ENCODE measurements at regions not wholly inside any gene's neighbourhood (a gene's known extent, or its start where the extent isn't known, plus 50 kb on each side); places are given as distances from the start of the nearest gene placed in this dataset.

DNA sequence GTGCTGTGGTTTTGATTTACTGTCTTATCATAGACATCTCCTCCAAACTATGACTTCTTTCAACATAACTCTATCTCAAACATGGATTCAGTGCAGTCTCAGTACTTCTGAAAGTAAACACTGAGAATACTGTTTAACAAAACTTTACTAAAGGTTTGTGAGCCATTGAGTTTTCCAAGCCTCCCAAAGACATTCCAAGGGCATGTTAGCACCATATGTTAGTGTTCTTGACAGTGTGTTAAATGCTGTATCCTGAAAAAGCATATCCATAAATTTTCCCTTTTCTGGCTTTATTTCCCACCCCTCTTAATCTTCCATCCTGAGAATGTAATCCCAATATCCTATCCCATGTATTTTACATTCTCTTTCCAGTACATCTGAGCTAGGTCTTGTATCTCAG is 446.8 kb upstream of the CXADR start:
- no peak for TF ChIP-seq TAF1 (IDR thresholded peaks at IDR 0.05; ENCODE audit: low read depth, low read length)
- no peak for TF ChIP-seq POLR2AphosphoS5 (IDR thresholded peaks at IDR 0.05; ENCODE audit: low read depth, low read length)
- no peak for DNase-seq (ENCODE audit: insufficient read length, low spot score)
- FAIRE-seq = no peak

DNA sequence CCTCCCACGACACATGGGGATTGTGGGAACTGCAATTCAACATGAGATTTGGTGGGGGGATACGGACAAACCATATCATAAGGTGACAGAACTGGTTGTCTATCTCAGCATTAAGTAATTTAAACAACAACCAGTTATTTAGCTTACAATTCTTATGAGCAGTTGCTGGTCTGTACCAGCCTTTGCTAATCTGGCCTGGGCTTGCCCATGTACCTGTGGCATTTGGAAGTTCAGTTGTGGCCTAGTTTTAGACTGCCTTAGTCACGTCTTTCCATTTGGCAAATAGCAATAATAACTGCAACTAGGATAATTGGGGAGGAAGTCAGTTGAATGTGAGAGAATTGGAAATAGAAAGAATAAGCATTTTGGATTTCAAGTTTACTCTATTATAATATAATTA is 441.8 kb upstream of the CXADR start:
- DNase-seq (ENCODE audit: insufficient read length, low spot score) (no peak), FAIRE-seq (no peak)
- TF ChIP-seq TAF1 (IDR thresholded peaks at IDR 0.05; ENCODE audit: low read depth, low read length) = no peak
- TF ChIP-seq POLR2AphosphoS5 (IDR thresholded peaks at IDR 0.05; ENCODE audit: low read depth, low read length) = no peak
- no peak for TF ChIP-seq POU2F2 (IDR thresholded peaks at IDR 0.05; ENCODE audit: low read depth, low read length)
- TF ChIP-seq SPI1 (IDR thresholded peaks at IDR 0.05; ENCODE audit: low read depth, low read length) = no peak
- no peak for TF ChIP-seq PAX5 (IDR thresholded peaks at IDR 0.05; ENCODE audit: insufficient read depth, low read length, severe bottlenecking)
- TF ChIP-seq POLR2A (IDR thresholded peaks at IDR 0.05; ENCODE audit: low read depth, low read length) = no peak

DNA sequence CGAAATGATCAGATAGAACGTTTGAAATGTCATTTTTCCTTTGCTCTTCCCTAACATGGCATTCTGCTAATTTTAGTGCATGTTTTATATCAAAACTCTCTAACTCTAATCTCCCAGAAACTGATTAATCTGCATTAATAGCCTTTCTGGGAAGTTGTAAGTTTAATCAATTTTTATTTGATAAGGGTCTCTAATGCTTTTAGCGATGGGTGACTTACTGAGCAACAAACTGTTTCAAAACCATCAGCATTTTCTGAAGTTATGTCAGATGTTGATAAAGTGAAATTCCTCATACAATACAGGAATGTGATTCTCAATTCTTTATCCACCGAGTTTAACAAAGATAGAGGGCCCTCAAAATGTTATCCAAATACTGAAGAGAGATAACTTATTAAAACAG is 431.6 kb upstream of the CXADR start:
- TF ChIP-seq POLR2AphosphoS5 (IDR thresholded peaks at IDR 0.05; ENCODE audit: low read depth, low read length) = no peak
- TF ChIP-seq POU2F2 (IDR thresholded peaks at IDR 0.05; ENCODE audit: low read depth, low read length) = no peak
- TF ChIP-seq SPI1 (IDR thresholded peaks at IDR 0.05; ENCODE audit: low read depth, low read length) = no peak
- TF ChIP-seq TAF1 (IDR thresholded peaks at IDR 0.05; ENCODE audit: low read depth, low read length) = no peak
- no peak for TF ChIP-seq POLR2A (IDR thresholded peaks at IDR 0.05; ENCODE audit: low read depth, low read length)
- TF ChIP-seq PAX5 (IDR thresholded peaks at IDR 0.05; ENCODE audit: insufficient read depth, low read length, severe bottlenecking) = no peak
- FAIRE-seq (no peak), DNase-seq (ENCODE audit: insufficient read length, low spot score) (no peak)

DNA sequence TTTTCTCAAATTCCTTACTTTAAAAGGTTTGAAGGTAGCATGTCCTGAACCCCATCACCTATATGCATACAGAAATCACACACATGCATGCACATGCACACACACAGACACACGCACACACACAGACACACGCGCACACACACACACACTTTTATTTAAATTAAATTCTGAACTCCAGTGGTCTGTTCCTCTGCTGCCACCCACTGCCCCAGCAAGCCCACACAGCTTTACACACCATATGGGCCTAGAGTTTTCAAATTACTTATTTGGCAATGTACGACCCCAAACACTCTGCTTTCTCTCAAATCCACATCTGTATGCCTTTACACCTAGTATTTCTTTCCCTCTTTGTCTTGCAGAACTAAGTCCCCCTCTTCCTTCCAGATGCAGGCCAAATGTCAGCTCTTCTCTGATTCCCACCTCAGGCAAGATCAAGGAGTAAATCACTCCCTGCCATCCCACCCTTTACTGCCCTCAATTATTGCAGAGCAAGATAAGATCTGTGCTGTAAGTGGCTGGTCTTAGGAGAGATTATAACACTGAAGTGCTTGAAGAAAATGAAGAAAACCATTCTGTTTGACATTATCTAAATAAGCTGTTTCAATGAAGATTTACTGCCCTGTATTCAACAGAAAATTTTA is 429.9 kb upstream of the CXADR start:
- FAIRE-seq = no peak
- no peak for TF ChIP-seq POLR2A (IDR thresholded peaks at IDR 0.05; ENCODE audit: low read depth, low read length)
- no peak for TF ChIP-seq POU2F2 (IDR thresholded peaks at IDR 0.05; ENCODE audit: low read depth, low read length)
- no peak for TF ChIP-seq SPI1 (IDR thresholded peaks at IDR 0.05; ENCODE audit: low read depth, low read length)
- no peak for TF ChIP-seq PAX5 (IDR thresholded peaks at IDR 0.05; ENCODE audit: insufficient read depth, low read length, severe bottlenecking)
- TF ChIP-seq TAF1 (IDR thresholded peaks at IDR 0.05; ENCODE audit: low read depth, low read length) = no peak
- TF ChIP-seq POLR2AphosphoS5 (IDR thresholded peaks at IDR 0.05; ENCODE audit: low read depth, low read length) = no peak

DNA sequence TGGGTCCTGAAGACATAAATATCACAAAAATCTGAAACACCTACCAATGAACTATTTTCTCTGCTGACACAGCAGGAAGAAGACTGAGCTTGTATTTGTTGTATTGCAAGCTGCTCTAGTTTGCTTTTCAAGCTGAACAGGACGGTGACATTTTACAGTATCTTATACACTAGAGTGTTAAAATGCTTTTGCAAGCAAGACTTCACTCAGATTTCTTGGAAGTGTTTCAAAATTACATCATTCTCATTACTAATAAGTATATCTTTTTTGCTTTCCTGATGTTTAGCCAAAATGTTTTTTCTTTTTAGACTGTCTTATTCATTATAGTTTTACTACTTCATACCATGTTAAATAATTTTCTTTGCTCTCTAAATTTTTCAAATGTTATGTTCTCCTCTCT is 427.1 kb upstream of the CXADR start:
- TF ChIP-seq POLR2AphosphoS5 (IDR thresholded peaks at IDR 0.05; ENCODE audit: low read depth, low read length) = no peak
- TF ChIP-seq POLR2A (IDR thresholded peaks at IDR 0.05; ENCODE audit: low read depth, low read length) = no peak
- TF ChIP-seq PAX5 (IDR thresholded peaks at IDR 0.05; ENCODE audit: insufficient read depth, low read length, severe bottlenecking) = no peak
- TF ChIP-seq POU2F2 (IDR thresholded peaks at IDR 0.05; ENCODE audit: low read depth, low read length) = no peak
- TF ChIP-seq SPI1 (IDR thresholded peaks at IDR 0.05; ENCODE audit: low read depth, low read length) = no peak
- TF ChIP-seq TAF1 (IDR thresholded peaks at IDR 0.05; ENCODE audit: low read depth, low read length) = no peak
- no peak for FAIRE-seq
- no peak for DNase-seq (ENCODE audit: insufficient read length, low spot score)

More for the DNA sequence above, 429.9 kb upstream of the CXADR start:
- no peak for DNase-seq (ENCODE audit: insufficient read length, low spot score)

DNA sequence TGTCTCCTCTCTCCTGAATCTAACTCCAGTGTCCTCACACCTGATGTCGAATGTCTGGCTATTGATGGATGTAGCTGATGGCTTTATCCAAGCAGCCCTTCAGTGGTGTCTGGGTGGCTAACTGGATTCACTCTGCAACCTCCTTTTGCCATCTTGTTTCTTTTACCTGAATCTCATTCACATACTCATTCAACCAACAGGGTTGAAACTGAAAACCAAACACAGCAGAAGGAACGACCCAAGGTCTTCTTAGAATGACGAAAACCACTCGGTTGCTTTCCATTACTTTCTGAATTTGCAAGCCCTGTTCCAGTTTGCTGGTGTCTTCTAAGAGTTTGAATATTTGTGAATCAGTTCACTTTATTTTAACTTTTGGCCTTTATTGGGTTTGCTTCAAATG is 424.3 kb upstream of the CXADR start:
- TF ChIP-seq POLR2A (IDR thresholded peaks at IDR 0.05; ENCODE audit: low read depth, low read length) (no peak), PAX5 (IDR thresholded peaks at IDR 0.05; ENCODE audit: insufficient read depth, low read length, severe bottlenecking) (no peak), SPI1 (IDR thresholded peaks at IDR 0.05; ENCODE audit: low read depth, low read length) (no peak), POLR2AphosphoS5 (IDR thresholded peaks at IDR 0.05; ENCODE audit: low read depth, low read length) (no peak), POU2F2 (IDR thresholded peaks at IDR 0.05; ENCODE audit: low read depth, low read length) (no peak), TAF1 (IDR thresholded peaks at IDR 0.05; ENCODE audit: low read depth, low read length) (no peak)
- DNase-seq (ENCODE audit: insufficient read length, low spot score) (no peak), FAIRE-seq (no peak)

DNA sequence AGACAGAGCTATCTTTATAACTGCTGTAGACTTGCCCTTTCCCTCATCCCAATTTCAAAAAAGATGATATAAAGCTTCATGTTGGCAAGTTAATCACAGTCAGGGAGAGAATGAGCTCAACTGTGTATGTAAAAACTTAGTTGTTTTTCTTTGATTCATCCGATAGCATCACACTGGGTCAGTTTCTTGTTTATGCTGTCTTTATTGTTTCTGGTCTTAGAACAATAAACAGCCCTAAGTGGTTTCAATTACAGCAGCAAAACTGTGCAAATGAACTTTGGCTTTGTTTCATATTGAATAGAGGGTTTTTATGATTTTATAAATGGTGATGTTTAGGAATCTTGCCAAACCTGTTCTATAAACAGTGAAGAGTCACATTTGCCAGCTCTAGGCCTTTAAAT is 423.8 kb upstream of the CXADR start:
- no peak for FAIRE-seq

DNA sequence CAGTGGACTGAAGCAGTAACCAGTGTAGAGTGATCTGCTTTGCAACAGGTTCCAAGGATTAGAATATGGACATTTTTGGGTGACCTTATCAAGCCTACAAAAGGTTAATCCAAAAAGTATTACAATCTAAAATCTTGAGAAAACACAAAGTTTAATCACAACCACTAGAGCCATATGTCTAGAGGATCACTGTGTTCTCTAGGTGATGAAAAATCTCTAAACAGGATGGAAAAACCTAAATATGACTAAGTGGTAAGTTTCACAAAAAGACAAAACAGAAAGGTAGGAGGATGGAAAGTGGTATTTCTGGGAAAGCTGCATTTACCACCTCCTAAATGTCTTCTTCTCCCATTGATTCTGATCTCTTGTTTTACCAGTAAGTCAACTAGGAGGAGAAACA is 411.1 kb upstream of the CXADR start:
- TF ChIP-seq SPI1 (IDR thresholded peaks at IDR 0.05; ENCODE audit: low read depth, low read length) (no peak), TAF1 (IDR thresholded peaks at IDR 0.05; ENCODE audit: low read depth, low read length) (no peak), POLR2A (IDR thresholded peaks at IDR 0.05; ENCODE audit: low read depth, low read length) (no peak), PAX5 (IDR thresholded peaks at IDR 0.05; ENCODE audit: insufficient read depth, low read length, severe bottlenecking) (no peak), POU2F2 (IDR thresholded peaks at IDR 0.05; ENCODE audit: low read depth, low read length) (no peak), POLR2AphosphoS5 (IDR thresholded peaks at IDR 0.05; ENCODE audit: low read depth, low read length) (no peak)
- no peak for DNase-seq (ENCODE audit: insufficient read length, low spot score)
- FAIRE-seq = no peak

More for the DNA sequence above, 423.8 kb upstream of the CXADR start:
- no peak for DNase-seq (ENCODE audit: insufficient read length, low spot score)
- no peak for TF ChIP-seq TAF1 (IDR thresholded peaks at IDR 0.05; ENCODE audit: low read depth, low read length)
- TF ChIP-seq POU2F2 (IDR thresholded peaks at IDR 0.05; ENCODE audit: low read depth, low read length) = no peak
- no peak for TF ChIP-seq PAX5 (IDR thresholded peaks at IDR 0.05; ENCODE audit: insufficient read depth, low read length, severe bottlenecking)
- TF ChIP-seq POLR2AphosphoS5 (IDR thresholded peaks at IDR 0.05; ENCODE audit: low read depth, low read length) = no peak
- TF ChIP-seq SPI1 (IDR thresholded peaks at IDR 0.05; ENCODE audit: low read depth, low read length) = no peak
- TF ChIP-seq POLR2A (IDR thresholded peaks at IDR 0.05; ENCODE audit: low read depth, low read length) = no peak

DNA sequence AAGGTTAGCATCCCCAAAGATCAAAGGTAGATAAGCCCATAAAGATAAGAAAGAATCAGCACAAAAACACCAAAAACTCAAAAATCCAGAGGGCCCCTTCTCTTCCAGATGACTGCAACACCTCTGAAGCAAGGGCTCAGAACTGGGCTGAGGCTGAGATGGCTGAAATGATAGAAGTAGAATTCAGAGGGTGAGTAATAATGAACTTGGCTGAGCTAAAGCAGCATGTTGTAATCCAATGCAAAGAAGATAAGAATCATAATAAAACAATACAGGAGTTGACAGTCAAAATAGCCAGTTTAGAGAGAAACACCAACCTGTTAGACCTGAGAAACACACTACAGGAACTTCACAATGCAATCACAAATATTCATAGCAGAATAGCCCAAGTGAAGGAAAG is 406.9 kb upstream of the CXADR start:
- TF ChIP-seq SPI1 (IDR thresholded peaks at IDR 0.05; ENCODE audit: low read depth, low read length) (no peak), POLR2A (IDR thresholded peaks at IDR 0.05; ENCODE audit: low read depth, low read length) (no peak), POLR2AphosphoS5 (IDR thresholded peaks at IDR 0.05; ENCODE audit: low read depth, low read length) (no peak), PAX5 (IDR thresholded peaks at IDR 0.05; ENCODE audit: insufficient read depth, low read length, severe bottlenecking) (no peak), POU2F2 (IDR thresholded peaks at IDR 0.05; ENCODE audit: low read depth, low read length) (no peak), TAF1 (IDR thresholded peaks at IDR 0.05; ENCODE audit: low read depth, low read length) (no peak)
- DNase-seq (ENCODE audit: insufficient read length, low spot score) = no peak
- no peak for FAIRE-seq

DNA sequence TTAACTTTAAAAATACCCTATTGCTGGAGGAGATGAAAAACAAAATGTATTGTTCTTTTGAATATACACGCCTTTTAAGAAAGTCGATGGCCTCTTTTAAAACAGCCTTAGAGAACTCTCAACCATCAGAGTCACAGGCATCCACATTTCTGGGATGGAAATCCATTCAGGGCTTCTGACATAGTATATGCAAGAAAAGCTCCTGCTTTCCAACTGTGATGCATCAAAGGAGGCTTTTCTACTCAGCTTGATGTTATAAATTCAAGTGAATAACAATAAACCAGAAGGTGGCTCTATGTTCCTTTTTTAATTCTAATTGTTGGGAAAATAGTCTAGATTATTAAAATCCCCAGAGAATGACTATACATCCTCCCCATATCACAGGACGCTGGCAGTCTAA is 398.8 kb upstream of the CXADR start:
- no peak for TF ChIP-seq POLR2AphosphoS5 (IDR thresholded peaks at IDR 0.05; ENCODE audit: low read depth, low read length)
- no peak for TF ChIP-seq SPI1 (IDR thresholded peaks at IDR 0.05; ENCODE audit: low read depth, low read length)
- TF ChIP-seq TAF1 (IDR thresholded peaks at IDR 0.05; ENCODE audit: low read depth, low read length) = no peak
- TF ChIP-seq PAX5 (IDR thresholded peaks at IDR 0.05; ENCODE audit: insufficient read depth, low read length, severe bottlenecking) = no peak
- no peak for TF ChIP-seq POLR2A (IDR thresholded peaks at IDR 0.05; ENCODE audit: low read depth, low read length)
- TF ChIP-seq POU2F2 (IDR thresholded peaks at IDR 0.05; ENCODE audit: low read depth, low read length) = no peak
- no peak for FAIRE-seq
- no peak for DNase-seq (ENCODE audit: insufficient read length, low spot score)
